NCI-H748 (cell line): ENCODE measurements at regions not wholly inside any gene's neighbourhood (a gene's known extent, or its start where the extent isn't known, plus 50 kb on each side); places are given as distances from the start of the nearest gene placed in this dataset.
"Not testable (repeated sequence)": the region's sequence is repeated elsewhere in the genome, so short reads cannot be mapped to it uniquely, and the experiment has no call there.

ENCODE experiments used
- DNase-seq: peaks from one replicate; lab custom pipeline; 2025; ENCODE audit not compliant: unreplicated experiment; lab: John Stamatoyannopoulos, UW

- DNase-seq: no peak
Measured at GRCh38 chr14:66330228-66330627, 155.9 kb upstream of the CCDC196 start.

- no peak for DNase-seq
Measured at GRCh38 chr14:66330916-66331315, 155.3 kb upstream of the CCDC196 start.

- DNase-seq: not testable (repeated sequence)
Measured at GRCh38 chr14:66333293-66333692, 152.9 kb upstream of the CCDC196 start.

GRCh38 chr14:66341239-66341638 lies 144.9 kb upstream of the CCDC196 start:
- DNase-seq: no peak

GRCh38 chr14:66345986-66346385 lies 140.2 kb upstream of the CCDC196 start:
- no peak for DNase-seq

- DNase-seq: no peak
Measured at GRCh38 chr14:66351310-66351709, 134.9 kb upstream of the CCDC196 start.

- peak; percentile 52 for DNase-seq
Measured at GRCh38 chr14:66359500-66359899, 126.7 kb upstream of the CCDC196 start.

- DNase-seq: peak; percentile 11
Measured at GRCh38 chr14:66360366-66360926, 125.7 kb upstream of the CCDC196 start.

- DNase-seq: no peak
Measured at GRCh38 chr14:66361013-66361412, 125.2 kb upstream of the CCDC196 start.

GRCh38 chr14:66365388-66365787 lies 120.8 kb upstream of the CCDC196 start:
- no peak for DNase-seq

- DNase-seq: no peak
Measured at GRCh38 chr14:66369157-66369697, 116.9 kb upstream of the CCDC196 start.

GRCh38 chr14:66371776-66372175 lies 114.4 kb upstream of the CCDC196 start:
- no peak for DNase-seq

- no peak for DNase-seq
Measured at GRCh38 chr14:66375046-66375964, 110.9 kb upstream of the CCDC196 start.

- no peak for DNase-seq
Measured at GRCh38 chr14:66377574-66377973, 108.6 kb upstream of the CCDC196 start.

- no peak for DNase-seq
Measured at GRCh38 chr14:66378712-66379505, 107.3 kb upstream of the CCDC196 start.

- DNase-seq: peak; percentile 31
Measured at GRCh38 chr14:66380143-66380542, 106.0 kb upstream of the CCDC196 start.

GRCh38 chr14:66381755-66382154 lies 104.4 kb upstream of the CCDC196 start:
- no peak for DNase-seq

GRCh38 chr14:66383257-66383656 lies 102.9 kb upstream of the CCDC196 start:
- DNase-seq: no peak

GRCh38 chr14:66383771-66384170 lies 102.4 kb upstream of the CCDC196 start:
- DNase-seq: no peak

GRCh38 chr14:66388516-66388915 lies 97.7 kb upstream of the CCDC196 start:
- no peak for DNase-seq

- DNase-seq: no peak
Measured at GRCh38 chr14:66389481-66389880, 96.7 kb upstream of the CCDC196 start.
